ENCODE measurements at regions not wholly inside any gene's neighbourhood (a gene's known extent, or its start where the extent isn't known, plus 50 kb on each side); places are given as distances from the start of the nearest gene placed in this dataset.

DNA sequence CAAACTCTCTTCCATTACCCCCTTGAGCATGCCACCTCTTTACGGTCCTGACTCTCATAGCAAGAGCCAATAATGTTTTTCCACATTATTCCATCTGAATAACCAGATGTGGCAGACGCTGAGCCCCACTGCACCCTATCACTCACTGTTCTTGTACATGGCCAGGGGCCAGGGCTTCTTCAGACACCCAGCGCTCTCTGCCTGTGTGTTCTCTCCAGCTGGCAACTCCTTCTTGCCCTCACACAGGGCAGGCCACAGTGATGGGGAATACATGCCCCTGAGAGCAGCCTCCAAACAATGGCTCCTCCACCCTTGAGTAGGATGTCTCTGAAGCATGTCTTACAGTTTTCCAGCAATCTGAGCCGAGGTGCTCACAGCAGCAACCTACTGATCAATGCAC is 50.8 kb upstream of the STIM2 start:
- TF ChIP-seq, protein P1, sequence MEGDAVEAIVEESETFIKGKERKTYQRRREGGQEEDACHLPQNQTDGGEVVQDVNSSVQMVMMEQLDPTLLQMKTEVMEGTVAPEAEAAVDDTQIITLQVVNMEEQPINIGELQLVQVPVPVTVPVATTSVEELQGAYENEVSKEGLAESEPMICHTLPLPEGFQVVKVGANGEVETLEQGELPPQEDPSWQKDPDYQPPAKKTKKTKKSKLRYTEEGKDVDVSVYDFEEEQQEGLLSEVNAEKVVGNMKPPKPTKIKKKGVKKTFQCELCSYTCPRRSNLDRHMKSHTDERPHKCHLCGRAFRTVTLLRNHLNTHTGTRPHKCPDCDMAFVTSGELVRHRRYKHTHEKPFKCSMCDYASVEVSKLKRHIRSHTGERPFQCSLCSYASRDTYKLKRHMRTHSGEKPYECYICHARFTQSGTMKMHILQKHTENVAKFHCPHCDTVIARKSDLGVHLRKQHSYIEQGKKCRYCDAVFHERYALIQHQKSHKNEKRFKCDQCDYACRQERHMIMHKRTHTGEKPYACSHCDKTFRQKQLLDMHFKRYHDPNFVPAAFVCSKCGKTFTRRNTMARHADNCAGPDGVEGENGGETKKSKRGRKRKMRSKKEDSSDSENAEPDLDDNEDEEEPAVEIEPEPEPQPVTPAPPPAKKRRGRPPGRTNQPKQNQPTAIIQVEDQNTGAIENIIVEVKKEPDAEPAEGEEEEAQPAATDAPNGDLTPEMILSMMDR (IDR thresholded peaks at IDR 0.05), result no peak
- no peak for TF ChIP-seq POLR2A (IDR thresholded peaks at IDR 0.05)

All from heart left ventricle (tissue), 13 donors.